Fibroblast of skin of back (primary cell): ENCODE measurements at regions not wholly inside any gene's neighbourhood (a gene's known extent, or its start where the extent isn't known, plus 50 kb on each side); places are given as distances from the start of the nearest gene placed in this dataset.

ENCODE experiments used
- DNase-seq: peaks from one replicate; pipeline ENCODE4 v3.0.0-alpha.2; 2013

DNA sequence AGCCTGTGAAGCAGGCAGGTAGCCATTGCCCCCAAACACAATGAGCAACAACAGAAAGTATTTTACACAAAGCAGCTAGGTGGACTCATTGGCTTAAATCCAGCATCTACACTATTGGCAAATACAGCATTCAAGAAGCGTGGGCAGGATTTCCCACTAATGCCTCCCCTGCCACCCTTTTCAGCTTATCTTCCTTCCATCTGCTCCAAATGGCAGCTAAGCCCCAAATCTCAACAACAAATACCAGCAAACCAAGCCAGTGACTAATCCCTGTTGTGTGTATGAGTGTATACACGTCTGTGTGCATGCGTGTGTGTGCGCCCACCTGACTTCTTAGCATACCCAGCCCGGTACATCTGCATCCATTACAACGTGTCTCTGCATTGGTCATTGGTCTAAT is 151.2 kb upstream of the WWC1 start:
- no peak for DNase-seq

DNA sequence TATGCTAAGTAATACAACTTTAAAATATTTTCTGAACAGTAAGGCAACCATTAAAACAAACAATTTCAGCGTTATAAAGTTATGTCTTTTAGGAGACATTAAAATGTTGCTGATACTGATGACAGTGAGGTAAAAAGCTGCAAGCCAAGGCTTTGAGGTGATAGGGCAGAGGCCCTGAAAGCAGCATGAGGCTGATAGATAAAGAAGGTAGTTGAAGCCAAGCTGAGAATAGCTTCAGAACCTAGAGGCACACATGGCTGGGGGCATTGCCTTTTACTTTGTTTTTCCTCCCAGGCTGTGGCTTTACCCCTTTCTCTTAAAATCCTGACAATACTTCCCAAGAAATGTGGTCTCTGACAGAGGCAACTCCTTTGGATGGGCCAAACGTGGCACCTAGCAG is 149.0 kb upstream of the WWC1 start:
- no peak for DNase-seq

DNA sequence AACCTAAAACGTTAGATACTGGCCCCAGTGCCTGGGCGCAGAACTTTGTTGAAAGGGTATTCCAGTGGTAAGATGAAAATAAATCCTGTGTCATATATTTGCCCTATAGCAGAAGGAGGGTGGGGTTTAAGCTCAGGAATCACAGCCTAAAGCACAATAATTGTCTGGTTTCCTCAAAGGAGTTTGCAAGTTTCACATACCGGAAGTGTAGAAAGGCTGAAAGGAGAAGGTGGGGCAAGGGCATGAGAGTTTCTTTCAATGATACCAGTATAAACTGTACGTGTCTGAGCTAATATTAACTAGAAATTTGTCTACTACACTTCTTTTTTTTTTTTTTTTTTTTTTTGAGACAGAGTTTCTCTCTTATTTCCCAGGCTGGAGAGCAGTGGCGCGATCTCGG is 147.9 kb upstream of the WWC1 start:
- DNase-seq: peak; percentile 32

DNA sequence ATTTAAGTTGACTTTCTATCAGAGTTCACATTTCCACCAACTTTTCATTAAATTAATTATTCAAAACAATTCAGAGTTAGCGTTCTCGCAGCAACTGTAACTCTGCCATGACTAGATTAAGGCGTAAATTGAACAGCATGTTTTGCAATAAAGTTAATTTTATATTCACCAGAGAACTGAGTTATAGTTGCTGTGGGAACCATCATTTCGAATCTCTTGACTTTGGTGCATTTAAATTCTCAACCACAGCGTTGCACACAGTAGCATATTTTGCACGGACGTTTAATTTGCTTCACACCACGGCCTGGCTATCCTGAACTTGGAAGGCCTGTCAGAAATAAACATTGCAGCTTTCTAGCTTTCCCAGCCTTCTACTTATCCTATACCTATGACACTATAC is 144.3 kb upstream of the WWC1 start:
- no peak for DNase-seq

DNA sequence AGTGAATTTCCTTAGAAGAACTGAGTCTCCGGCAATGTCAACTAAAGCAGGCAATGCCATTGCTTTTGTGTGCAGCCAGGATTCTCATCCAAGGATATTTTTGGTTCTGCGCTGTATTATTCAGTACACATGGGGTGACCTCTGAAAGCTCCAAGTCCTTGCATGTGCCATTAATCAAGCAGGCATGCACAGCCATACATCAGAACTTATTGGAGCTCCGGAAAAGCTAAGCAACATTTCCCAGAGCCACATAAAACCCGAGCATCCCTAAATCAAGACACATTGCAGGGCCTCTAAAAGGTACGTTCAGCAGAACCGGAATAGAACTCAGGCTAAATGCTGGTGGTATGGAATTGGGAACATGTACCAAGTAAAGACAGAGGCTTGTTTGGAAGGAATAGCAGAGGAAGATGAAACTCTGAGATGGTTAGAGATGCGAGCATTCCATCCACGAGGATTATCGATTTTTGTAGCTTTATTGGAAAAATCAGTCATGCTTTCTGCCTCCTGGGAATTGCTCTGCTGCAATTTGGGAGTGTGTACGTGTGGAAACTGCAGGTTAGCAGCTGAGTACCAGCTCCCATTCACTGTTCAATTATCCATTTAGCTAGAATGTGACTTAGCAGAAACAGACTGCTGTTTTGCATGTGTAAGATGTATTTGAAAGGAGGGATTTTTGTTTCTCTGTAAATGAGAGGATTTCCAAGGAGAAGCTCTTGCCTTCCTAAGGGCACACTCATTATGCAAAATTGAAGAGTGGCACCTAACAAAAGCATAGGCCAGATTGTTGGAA is 143.7 kb upstream of the WWC1 start:
- DNase-seq: no peak

DNA sequence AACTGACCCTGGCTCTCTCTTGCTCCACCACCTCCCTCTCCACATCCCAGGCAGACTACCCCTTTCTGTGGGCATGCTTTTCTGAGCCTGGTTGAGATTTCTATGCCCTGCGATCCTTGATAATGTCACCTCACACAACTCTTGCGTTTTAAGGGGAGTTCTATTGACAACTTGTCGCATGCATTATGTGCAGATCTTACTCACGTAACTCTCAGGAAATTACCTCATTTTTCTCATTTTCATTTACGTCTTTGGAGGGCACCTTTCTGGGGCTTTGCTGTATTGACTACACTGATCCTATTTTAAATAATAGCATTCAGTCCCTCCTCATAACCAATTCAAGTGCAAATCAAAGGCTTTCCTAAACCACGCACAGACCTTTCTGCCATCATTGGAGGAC is 140.4 kb upstream of the WWC1 start:
- no peak for DNase-seq

DNA sequence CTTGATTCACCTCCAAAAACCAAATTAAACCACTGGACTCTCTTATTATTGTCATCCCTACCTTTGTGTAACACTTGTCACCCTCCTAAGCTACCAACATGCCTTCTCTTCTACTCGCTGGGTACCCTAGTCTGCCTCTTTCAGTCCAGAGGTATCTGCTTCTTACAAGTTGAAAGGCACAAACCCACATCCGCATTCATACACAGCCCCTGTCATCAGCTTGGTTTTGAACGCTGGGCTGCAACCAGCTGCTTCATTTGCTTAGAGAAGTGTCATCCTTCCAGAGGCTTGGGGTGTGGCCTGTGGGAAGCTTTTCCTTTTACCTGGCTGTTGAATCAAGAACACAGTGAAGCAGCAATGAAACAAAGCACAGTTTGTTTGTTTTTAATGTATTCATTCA is 138.8 kb upstream of the WWC1 start:
- peak; percentile 79 for DNase-seq

DNA sequence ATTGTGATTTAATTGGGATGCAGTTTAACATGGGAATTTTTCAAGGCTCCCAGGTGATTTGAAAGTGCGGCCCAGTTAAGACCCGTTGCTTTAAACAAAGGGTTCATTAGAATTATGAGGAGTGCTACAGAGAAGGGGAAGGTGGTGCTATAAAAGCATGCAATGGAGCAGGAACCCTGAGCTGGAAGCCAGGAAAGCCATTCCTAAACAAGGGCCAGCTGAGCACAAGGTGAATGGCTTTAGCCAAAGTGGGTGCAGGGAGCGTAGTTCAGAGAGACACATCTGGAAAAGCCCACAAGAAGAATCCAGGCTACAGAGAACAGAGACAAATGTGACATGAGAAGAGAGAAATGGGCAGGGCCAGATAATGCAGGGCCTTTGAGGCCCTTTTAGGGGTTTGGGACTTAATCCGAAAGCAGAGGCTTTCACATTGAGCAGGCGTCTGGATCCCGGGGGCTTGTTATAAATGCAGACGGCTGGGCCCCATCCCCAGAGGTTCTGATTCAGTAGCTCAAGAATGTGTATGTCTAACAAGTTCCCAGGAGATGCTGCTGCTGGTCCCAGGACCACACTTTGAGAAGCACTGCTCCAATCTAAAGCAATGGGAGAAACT is 138.1 kb upstream of the WWC1 start:
- DNase-seq: peak; percentile 89

DNA sequence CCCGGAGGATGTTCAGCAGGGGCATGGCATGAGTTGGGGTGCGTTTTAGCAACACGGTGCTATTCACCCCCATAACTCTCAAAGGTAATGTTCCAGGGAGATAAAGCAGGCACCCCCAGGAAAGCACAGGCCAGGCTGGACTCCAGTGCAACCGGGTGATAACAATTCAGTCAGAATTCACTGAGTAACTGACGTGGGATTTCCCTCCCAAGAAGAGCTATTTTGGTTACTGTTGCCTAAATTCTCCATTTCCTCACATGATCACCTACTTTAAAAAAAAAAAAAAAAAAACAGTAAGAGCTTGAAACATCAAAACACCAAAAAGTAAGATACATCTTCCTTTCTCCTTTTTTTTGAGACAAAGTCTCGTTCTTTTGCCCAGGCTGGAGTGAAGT is 137.6 kb upstream of the WWC1 start:
- DNase-seq: peak; percentile 66

DNA sequence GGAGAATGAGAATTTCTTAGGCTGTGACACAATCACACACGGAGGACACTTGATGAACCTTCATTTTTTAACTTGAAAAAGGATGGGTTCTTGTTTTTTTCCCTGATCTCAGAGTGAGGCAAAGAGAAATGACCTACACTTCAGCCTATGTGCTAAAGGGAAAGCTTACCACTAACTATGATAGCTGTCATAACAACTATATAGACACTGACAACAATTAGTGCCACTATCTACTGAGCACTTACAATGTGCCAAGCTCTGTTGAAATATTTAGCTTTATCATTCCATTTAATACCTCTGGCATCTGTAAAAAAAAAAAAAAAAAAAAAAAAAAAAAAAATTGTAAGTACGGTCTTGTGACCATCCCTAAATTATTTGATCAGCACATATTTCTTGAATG is 135.9 kb upstream of the WWC1 start:
- no peak for DNase-seq

DNA sequence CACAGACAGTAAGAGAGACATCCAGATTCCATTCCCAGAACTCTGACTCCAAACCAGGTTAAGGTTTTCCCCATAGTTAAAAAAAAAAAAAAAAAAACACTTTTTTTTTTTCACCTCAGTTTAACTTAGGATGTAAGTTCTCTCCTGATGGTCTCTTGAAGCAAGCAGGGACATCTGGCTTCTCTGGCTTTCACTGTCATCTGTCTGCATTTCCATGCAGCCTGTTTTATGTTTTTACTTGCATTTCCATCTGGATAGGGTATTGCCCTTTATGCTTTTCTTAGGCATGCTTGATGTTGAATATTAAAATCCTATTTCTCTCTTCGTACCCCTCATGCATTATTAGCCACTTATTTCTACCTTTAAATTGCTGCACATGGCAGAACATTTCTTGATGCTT is 135.3 kb upstream of the WWC1 start:
- DNase-seq: no peak

DNA sequence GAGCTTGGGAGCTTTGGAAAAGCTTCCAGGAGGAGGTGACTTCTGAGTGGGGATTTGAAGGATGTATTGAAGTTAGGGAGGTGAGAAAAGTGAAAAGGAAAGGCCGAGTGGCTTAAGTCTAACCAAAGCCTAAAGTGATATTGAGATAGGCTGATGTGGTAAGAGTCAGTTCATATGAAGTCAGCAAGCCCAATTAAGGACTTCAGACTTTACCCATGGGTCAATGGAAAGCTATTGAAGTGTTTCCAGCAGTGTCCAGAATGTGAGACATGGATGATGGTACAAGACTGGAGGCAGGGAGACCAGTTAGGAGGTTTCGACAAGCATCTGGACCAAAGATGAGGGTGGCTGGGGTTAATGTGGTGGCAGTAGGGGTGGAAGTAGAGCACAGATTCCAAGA is 134.3 kb upstream of the WWC1 start:
- no peak for DNase-seq

DNA sequence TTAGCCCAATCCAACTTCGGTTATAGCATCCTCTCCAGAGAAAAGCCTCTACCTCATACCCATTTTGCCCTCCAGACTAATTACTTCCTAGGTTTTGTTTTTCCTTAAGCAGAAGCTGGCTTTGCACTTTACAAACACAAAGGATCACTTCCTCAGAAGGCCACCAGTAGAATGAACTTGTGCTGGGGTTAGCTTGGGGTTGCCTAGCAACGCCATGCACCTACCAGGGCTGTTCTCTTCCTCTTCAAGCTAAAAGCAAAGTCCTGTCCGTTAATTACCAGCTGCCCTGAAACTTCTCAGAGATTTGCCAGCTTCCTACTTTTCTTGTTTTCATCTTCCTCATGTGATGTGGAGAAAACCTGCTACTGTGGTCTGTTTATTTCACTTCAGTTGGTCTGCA is 132.0 kb upstream of the WWC1 start:
- DNase-seq: no peak

DNA sequence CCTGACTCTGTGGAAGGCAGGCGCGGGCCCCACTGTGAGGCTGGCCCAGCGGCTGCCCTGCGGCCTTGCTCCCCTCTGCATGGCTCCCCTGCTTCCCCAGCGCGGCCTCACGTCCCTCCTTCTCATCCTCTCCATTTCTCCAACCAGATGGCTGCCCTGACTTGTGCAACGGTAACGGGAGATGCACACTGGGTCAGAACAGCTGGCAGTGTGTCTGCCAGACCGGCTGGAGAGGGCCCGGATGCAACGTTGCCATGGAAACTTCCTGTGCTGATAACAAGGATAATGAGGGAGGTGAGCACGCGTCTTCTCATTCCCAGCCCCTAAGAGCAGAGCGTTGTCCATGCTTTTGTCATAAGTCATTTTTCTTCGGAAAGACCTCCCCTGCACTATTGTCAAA is 129.0 kb upstream of the WWC1 start:
- DNase-seq: no peak

DNA sequence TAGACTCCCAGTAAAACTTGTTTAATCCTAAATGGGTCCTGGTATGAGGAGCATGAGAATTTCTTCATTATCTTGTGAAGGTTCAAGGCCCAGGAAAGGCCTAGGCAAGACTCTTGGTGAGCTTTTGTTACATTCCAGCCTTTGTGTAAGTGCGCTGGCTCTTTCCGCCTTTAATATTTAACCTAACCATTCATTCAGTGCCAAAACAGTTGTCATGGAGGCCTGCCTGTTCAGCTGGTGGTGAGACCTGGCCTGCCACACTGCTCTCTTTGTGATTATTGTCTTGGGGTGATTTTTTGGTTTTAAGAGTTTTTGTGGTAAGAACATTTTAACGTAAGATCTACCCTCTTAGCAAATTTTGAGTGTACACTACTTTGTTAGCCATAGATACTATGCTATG is 127.5 kb upstream of the WWC1 start:
- DNase-seq: no peak

DNA sequence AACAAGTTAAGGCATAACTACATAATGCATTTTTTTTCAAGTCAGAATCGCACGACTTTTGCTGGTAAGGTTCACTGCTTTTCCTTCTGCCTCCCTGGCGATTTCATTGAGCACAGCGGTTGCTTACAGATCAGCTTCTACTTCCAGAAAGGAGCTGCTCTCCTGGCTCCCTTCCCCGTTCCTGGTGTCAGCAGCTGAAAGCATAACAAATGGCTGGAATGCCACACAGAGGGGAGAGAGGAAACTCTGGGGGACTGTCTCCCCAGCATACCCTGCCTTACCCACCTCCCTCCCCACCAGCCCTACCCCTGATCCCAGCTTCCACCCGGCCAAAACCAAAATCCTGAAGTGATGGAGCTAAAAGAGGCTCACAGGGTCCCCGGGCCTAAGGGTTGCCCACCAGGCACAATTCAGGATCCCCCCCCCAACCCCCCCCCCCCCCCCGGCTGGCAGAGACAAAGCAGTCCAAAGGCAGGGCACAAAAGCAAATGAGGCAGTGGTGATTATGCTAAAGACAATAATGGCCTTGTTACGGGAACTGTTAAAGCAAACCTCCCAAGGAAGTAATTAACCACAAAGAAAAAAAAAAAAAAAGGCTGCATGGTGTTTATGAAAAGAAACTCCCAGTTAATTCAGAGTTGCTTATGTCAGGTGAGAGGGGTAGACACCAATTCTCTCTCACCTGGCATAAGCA is 126.1 kb upstream of the WWC1 start:
- peak; percentile 8 for DNase-seq

DNA sequence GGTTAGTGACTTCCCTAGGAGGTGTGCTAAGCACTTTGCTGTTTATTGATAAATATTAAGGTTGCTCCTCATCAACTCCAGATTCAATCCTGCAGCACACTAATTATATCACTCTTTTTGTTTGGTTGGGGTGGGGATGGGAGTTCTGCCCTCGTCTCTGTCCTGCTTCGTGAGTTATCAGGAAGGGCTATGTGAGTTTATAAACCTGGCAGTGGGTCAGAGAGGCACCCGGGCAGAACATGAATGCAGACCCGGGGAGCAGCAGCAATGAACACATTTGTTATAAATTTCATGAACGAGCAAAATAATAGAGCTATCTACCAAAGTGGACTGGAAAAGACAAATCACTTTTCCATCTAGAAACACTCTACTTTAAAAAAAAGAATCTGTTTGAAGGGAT is 125.5 kb upstream of the WWC1 start:
- no peak for DNase-seq

DNA sequence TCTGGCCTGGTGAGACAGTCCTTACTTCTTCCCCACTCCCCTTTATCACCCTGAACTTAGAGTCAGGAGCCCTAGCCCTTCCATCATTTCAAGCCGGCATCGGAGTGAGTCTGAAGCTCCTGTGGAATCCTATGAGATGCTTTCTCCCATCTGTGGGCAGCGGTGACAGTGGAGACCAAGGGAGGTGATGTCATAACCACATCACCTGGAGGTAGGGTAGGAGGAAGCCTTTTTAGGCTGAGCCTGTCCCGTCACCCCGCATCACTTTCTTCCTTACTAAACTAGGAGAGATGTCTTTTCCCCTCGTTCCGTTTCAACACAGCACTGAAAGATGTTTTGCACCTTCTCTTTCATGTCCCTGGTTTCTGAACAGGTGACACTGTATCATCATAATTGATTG is 124.1 kb upstream of the WWC1 start:
- DNase-seq: no peak

DNA sequence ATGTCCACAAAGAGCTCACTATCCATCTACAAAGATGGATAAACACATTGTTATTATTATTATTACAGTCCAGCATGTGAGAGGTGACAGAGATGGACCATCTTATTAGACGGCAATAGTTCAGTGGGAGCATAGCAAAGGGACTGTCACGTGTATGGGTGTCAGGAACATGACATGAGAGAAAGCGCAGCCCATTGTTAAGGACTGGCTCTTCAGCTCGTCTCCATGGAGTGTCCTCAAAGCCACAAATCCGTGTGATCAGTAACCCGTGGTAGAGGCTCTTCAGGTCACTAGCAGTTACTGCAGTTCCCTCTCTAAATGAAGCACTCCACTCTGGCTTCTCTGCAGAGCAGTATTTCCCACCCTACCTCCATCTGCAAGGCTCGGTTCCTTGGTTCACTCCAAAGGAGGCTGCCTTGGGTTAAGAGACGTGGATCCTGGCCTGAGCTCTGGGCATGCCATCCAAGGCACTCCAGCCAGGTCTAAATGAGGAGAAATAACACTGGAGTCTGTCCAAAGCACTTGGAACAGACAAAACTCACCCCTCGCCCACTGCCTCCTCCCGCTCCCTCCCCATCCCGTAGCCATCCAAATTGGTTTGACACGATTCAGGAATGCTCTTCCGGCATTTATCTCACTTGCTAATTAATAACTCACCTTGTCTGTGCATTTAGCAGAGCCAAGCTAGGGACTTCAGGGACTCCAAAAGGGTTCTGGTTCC is 122.3 kb upstream of the WWC1 start:
- DNase-seq: no peak

DNA sequence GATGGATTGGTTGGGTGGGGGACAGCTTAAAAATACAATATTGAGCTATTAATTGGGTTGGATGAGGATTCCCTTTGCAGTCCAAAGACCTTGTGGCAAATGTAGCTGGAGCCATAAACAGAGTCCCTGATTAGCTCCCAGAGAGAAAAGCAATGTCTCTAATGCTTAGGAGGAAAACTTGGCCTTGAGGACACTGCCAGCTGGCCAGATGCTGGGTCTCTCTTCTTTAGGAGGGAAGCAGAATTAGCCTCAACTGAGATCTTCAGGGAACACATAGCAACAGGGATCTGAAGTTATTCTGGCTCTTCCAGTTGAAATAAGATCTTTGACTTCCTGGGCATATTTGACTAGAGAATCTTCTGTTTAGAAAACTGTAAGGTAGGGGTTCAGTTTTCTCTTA is 121.7 kb upstream of the WWC1 start:
- DNase-seq: no peak

DNA sequence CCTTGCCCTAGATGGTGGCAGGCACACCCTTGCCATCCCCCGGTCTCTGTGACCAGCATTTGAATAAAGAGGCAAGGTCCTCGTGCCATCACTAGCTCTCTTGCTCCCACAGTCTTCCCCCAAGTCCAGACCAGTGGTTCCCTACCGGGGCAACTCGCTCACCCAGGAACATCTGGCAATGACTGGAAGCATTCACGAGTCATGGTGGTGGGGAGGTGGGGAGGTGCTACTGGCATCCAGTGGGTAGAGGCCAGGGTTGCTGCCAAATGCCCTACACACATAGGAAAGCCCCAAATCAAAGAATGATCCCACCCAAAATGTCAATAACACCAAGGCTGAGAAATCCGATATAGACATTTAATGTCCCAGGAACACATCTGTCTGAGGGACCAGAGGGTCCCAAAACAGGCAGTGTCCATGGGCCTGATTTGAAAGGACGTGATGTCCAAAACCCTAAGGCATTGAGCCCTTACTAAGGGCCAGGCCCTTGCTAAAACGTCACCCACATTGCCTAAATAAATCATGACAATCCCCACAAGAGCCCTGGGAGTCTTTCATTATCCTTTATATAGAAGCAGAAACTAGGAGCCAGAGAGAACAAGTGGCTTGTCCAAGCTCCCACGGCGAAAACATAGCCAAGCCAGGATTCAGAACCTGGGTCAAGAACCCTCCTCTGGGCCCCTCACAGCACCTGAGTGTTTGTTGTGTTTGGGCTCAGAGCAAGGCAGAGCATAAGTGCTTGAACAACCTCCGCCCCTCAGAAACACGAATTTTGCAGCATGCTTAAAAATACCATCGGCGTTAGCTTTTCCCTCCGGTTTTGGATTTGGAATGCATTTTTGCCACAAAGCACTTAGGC is 119.3 kb upstream of the WWC1 start:
- peak; percentile 20 for DNase-seq

DNA sequence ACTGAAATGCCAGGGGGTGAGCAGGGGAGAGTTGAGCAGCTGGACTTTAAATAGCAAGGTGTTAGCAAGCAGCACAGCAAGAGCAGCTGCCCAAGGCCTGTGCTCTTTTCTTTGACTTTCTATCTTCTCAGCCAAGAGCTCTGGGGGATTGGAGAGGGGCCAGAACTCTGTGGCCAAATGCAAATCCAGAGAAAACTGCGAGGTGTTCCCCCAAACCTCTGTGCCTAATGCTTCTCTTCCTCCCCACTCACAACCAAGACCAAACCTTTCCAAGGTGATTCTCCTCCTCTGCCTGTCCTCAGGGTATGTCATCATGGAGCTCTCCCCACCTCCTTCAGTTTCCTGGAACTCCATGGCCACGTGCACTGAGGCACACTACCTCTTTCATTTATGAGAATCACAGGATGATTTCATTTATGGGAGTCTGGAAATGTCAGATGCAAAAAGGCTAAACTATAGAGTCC is 118.7 kb upstream of the WWC1 start:
- DNase-seq: no peak
